HG03097 (cell line): ENCODE measurements at regions not wholly inside any gene's neighbourhood (a gene's known extent, or its start where the extent isn't known, plus 50 kb on each side); places are given as distances from the start of the nearest gene placed in this dataset.

Source experiments
- ATAC-seq: cut with Tn5 transposase; IDR thresholded peaks from one replicate; pipeline ENCODE4 v1.9.1; 2021; ENCODE audit not compliant: unreplicated experiment, low FRiP score

DNA sequence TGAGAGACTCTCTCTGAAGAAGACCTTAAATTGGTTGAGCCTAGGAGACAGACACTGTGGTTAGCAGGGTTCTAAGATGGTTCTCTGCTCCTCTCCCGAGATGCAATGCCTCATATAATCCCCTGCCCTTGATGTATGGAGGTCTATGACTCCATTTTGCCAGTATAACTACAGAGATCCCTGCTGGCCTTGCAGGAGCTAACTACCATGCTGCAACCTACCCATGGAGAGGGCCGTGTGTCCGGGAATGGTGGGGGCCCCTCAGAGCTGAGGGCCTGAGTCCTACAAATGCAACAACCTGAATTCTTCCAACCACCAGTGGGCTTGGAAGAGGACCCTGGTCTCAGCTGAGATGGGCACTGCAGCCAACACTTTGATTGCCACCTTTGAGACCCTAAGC lies 388.0 kb downstream of the SETD4 start:
- ATAC-seq: no peak

DNA sequence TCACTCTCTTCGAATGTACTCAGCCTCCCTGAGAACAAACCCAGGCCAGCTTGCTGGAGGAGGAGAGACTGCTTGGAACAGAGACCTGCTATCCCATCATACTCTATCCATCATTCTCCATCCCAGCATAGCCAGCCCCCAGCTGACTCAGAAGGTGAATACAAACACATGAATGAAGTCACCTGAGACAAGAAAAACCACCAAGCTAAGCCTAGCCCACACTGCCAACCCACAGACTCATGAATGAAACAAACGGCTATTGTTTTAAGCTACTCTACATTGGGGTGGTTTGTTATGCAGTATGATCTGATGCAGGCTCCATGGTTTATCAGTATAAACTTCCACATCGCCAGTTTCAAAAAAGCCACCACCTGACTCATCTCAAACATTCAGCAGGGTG lies 395.6 kb downstream of the SETD4 start:
- no peak for ATAC-seq

DNA sequence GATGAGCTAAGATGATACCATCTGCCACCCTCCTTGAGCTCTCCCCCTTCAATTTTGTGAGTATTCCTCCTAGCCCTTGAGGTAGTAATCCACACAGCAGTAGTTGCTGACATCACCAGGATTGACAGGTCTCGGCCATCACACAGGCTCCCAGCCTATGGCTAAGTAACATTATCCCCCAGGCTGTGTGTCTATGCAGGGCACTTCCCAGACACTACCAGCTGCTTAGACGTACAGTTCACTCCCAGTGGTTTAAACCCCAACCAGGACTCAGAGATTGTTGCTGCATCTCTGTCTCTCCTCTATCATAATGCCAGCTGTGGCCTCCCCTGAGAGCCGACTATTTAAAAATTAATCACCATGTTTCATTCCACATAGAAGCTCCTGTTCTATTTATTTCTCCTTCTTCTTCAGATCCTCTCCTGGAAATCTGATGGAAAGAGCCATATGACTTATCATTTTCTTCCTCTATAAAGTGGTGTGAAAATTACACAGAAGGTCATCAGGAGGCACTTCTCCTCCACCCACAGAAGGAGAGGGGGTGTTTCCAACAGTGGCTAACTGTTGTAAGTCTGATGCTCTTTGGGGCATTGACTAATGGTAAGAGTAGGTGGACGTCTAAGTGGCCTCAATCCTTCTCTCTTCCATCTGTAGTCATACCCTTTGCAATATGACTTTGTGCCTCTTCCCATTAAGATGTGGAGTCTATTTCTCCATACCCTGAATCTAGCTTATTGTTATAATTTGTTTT lies 396.3 kb downstream of the SETD4 start:
- ATAC-seq: no peak

DNA sequence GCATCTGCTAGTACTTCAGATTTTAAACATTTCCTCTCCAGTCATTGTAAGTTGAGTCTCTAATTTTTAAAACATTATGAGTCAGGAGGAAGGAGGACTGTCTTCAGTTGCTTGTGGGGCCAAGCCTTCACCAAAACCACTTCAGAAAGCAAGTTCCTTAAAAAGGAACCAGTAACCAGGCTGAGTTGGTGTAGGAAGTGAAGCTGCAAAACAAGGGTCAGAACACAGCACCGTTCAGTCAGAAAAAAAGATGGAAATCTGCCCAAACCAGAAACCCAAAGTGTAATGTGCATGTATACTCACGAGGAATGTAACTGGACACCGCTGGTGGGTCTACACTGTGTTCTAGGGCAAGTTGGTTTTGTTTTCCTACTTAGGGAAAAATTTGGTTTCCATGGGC lies 402.1 kb downstream of the SETD4 start:
- no peak for ATAC-seq

DNA sequence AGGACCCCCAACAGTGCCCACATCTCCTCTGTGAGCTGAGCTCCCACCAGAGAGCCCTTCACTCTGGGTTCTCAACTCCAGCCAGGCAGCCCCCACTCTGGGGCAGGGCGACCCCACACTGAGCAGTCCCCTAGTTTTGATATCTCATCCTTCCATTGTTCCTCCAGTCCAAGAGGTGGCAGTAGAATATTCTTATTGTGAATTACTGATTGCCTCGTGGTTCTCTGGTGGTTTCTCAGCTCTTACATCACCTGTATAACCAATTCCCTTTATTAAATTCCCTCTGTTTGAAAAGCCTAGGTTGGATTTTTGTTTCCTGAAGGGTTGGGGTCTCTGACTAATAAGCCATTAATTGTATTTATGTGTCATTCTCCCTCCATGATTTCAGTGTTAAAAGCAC lies 407.5 kb downstream of the SETD4 start:
- ATAC-seq: no peak

DNA sequence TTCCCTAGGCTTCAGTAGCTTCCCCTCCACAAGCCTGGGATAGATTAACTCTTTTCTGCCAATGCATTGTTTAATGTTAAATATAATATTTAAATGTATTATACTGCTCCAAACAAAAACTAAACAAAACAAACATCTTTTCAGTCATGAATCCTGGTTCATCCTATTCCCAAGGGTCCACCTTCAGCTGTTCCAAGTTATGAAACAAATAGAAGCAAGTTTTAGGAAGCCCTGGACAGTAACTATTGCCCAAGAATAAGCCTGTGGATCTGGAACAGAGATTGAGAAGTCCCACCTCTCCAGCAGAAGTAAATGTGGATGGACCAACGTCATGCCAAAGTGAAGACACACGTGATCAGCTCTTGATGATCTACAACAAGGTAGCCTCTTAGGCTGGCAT lies 408.1 kb downstream of the SETD4 start:
- no peak for ATAC-seq

DNA sequence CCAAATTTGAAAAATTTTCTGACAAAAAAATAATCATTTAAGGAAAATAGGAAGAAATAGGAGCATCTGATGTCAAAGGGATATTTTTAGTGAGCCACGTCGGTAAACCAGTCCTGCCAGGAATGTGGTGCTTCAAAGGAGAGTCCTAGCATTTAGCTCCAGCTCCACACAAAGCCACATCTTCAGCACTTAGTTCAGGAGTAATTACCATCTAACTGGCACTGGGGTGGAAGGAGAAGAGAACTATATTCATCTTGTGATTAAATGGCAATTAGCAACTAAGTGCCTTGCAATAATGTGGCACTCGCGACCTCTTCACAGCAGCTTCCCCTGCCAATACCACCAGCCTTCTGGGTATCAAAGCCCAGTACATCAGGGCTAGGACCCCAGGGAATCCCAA lies 409.1 kb downstream of the SETD4 start:
- ATAC-seq: no peak

DNA sequence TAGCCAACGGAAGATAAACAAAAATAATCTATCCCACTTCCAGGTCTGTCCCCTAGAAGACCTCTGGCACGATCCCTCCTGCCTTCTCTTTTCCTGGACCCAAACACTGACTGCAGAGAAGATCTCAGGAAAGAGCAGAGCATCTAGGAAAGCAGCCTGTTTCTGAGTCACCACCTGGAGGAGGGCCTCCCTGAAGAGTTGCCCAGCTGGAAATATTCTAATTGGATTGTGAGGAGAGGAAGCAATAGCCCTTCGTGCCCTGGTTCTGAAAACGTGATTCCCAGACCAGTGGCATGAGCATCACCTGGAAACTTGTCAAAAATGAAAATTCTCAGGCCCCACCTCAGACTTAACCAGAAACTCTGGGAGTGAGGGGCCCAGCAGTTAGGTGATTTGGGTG lies 411.1 kb downstream of the SETD4 start:
- no peak for ATAC-seq

DNA sequence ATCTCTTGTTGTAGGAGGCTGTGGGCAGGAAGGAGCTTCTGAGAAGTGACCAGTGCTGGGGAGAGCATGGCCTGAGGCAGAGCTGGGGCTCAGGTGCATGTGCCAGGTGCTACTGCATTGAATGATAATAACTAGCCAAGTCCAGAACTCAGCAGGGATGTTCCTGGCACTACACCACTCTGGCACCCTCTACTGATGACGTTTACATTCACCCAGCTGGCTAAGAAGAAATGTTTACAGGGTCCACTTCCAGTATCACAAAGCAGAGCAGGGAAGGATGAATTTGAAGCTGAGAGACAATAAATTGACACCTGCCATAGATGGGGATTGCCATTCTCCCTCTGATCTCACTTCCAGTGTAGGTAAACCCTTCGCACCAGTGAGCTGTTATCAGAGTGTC lies 411.8 kb downstream of the SETD4 start:
- ATAC-seq: no peak

DNA sequence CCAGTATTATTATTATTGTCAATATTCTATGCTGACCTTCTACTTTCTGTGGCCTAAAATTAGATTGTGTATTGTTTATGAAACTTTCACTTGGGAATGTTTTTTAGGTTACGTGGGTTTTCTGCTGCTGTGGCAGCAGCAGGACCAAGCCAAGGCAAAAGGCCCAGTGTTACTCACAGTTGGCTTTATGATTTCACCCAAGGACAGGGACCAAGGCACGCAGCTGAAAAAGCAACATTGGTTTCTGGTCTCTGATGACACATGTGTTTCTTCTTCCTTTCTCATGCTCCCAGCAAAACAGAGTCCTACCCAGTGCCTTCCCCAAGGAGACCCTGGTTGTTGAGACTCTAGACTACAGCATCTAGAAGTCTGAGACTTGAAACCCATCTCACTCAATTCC lies 413.7 kb downstream of the SETD4 start:
- no peak for ATAC-seq

DNA sequence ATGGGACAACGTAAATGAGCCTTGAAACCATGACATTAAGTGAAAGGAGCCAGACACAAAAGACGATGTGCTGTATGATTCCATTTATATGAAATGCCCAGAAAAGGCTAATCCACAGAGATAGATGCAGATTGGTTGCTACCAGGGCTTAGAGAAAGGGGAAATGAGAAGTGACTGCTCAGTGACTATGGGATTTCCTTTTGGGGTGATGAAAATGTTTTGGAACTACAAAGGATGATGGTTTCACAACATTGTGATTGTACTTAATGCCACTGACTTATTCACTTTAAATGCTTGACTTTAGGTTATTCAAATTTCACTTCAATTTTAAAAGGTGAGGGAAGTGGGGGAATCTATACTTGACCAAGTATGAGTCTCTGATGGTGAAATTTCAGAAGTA lies 414.3 kb downstream of the SETD4 start:
- ATAC-seq: no peak

DNA sequence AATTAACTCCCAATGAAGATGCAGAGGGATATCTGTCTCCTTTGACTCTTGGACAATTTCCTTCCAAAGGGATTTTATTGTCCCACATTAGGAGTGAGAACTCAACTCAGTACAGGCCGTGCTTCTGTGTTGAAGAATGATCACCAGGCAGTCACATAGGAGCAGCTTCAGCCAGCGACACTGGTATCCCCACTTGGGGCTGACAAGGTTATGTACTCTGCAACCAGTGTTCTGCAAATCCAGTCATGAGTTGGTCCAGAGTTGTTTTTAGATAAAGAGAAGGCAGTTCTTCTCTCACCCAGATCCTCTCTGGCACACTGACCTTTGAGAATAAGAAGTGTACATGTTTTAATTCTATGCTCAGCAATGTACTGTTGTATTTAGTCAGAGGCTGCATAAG lies 415.8 kb downstream of the SETD4 start:
- no peak for ATAC-seq

DNA sequence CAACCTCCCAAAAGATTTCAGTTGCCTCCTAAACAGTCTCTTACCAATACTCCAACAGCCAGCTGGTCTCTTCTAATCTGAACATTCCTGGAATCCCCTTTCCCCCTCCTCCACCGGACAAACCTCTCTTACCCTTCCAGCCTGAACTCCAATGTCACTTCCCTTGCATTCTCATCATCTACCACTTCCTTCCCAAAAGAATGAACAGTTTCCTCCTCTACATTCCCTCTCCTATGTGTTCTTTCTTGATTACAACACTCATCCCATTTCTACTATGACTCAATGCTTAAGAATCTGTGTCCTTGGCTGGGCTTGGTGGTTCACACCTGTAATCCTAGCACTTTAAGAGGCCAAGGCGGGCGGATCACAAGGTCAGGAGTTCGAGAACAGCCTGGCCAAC lies 417.1 kb downstream of the SETD4 start:
- ATAC-seq: no peak

DNA sequence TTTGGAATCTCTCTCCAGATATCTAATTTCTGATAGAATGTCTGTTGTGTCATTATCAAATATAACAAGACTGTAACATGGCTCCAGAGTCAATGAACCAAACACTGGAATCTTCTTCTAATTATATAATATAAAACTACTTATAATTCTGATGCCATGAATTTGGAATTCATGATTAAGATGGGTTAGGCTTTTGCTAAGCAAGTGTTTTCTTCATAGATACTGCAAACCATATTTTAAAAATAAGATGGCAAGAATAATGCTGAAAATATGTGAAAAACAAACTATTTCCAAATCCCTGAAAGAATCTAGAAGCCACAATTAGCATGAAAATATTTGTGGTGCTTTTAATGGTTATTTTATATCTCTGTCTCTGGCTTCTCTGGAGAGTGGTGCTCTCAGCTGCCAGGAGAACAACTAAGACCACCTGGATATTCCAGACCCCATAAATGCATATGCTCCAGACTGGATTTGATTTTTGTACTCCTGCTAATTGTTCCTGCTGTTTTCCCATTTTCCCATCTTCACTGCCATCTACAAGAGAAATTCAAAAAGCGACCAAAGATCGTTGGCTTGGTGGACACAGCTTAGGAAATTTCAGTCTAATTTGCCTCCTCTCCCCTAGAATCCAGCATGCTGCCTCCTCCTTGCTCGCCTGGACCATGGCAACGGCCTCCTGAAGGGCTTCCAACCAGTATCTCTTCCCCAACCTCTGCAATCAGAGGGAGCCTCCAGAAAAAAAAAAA lies 418.9 kb downstream of the SETD4 start:
- no peak for ATAC-seq

DNA sequence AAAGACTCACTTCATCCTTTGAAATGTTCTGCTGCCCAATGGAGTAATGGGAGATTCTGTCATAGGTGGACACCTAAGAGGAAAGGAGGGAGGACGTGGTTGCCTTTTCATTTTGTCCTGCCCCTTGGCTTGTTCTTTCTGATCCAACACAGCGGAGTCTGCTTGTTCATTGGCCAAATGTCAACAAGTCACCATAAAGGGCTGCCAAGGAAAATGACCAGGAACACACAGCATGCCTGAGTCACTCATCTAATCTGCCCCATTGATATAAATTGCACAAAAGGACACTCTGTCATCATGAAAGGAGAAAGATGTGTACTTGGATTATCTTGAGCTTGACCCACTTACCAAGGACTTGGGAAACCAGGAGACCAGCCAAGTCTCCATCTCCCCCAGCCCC lies 422.9 kb downstream of the SETD4 start:
- ATAC-seq: no peak

DNA sequence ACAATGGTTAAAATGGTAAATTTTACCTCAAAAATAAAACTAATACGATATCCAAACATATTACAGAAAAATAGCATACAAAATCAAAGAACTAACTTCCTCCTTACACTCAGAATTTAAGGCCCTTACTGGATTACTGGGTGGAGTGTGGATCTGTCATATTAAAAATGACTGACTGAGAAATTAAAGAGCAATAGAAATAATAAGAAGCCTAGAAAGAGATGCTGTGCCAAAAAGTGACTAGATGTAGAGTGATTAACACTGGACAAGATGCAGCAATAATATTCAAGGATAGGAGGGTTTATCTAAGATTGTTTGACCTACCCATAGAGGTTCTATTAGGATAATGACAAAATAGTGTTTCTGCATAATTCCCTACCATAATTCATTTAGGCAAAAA lies 424.3 kb downstream of the SETD4 start:
- ATAC-seq: no peak

DNA sequence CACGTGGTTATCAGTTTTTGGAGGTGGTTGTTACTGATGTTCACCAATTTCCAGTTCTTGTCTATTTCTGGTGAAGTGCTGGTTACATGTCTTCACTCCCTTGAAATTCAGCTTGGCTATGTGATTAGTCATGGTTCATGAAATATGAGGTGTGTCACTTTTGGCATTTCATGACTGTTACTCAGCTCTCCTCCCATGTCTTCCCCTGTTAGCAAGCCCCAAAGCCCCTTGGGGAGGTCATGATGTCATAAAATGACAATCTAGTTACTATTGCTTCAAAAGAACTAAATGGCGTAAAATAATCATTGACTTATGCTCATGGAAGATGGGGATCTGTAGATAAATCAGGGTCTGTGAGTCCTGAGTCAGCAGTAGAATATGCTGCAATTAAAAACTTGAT lies 425.1 kb downstream of the SETD4 start:
- no peak for ATAC-seq

DNA sequence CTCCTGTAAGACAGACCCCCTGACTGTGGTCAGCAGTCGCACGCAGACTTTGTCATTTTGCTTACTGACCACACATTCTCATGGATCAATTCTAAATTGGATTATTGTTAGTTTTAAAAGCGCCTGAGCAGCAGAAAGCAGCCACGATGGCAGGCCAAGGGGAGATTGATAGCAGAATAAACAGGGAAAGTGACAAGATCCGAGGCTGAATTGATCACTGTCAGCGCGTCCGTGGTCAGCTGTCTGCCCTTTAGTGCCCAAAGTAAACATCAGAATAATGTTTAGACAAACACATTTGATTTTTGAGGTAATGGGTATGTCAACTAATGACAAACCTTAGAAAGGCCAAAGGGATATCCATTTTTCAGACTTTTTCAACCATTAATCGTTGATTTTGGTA lies 426.8 kb downstream of the SETD4 start:
- no peak for ATAC-seq

DNA sequence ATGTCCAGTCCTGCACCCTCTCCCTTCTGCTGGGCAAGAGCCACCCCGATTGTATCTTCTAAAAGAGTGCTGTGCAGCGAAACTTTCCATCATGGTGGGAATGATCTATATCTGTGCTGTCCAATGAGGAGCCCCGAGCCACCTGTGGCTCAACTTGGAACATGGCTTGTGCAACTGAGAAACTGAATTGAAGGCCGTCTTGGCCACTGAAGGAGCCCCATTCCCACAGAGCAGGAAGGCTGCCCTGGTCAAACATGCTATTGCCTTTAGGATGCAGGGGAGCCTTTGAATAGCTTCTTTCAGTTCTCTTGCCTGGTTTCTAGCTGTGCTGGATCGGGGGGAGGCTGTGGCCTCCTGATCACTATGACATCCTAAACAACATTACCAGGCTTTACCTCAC lies 427.6 kb downstream of the SETD4 start:
- no peak for ATAC-seq

DNA sequence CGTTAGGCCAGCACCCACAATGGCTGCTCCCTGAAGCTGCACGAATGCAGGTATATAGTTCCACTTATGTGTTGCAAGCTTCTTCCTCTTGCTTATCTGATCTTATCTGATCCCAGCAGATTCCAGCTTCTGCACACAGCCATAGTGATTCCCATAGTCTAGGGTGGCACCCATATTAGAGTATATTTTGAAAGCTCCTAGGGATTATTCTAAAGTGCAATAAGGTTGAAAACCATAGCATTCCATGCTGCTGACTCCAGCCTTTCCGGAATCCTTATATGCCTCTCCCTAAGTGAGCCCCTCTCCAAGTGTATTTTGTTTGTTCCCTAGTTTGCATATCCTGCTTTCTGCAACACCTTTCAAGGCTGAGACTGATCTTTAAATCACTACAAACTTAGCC lies 432.0 kb downstream of the SETD4 start:
- no peak for ATAC-seq

DNA sequence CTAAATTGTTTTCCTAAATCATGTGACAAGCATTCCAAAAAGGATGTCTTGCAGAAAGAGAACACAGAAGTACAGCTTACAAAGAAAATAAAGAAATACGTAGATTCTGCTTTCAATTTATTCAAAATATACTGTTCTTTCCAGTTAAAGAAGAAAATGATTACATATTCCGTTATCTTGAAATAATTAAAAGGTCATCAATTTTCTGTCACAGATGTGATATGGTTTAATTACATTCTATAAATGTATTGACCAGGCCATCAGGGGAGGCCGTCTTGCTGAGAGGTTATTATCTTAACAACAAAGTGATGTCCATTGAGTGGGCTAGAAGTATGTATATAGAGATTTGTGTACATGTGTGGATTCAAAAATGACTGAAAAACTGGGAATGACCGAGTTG lies 432.9 kb downstream of the SETD4 start:
- no peak for ATAC-seq

DNA sequence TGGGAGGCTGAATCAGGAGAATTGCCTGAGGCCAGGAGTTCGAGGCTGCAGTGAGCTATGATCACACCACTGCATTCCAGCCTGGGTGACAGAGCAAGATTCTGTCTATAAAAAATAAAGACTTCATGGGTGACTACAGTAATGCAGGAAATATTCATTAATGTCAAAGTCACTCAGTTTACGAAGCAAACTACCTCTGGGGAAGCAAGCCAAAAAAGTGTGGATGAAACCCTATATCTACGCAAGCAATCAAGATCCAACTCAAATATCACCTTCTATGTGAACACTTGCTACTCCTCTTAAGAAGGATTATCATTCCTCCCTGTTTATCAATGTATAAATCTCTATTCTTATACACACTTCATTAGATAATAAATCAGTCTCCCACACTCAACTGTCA lies 434.8 kb downstream of the SETD4 start:
- ATAC-seq: no peak
